Activated CD4-positive, alpha-beta T cell treated with anti-CD3 and anti-CD28 coated beads, Interleukin-2, amount 50 U/mL, for 4 hours (primary cell): ENCODE measurements at regions not wholly inside any gene's neighbourhood (a gene's known extent, or its start where the extent isn't known, plus 50 kb on each side); places are given as distances from the start of the nearest gene placed in this dataset.
"Not testable (repeated sequence)": the region's sequence is repeated elsewhere in the genome, so short reads cannot be mapped to it uniquely, and the experiment has no call there.

Experiments used
- DNase-seq, 2 experiments: peaks; one replicate each; pipeline ENCODE4 v3.0.0-alpha.2; 2020

DNA sequence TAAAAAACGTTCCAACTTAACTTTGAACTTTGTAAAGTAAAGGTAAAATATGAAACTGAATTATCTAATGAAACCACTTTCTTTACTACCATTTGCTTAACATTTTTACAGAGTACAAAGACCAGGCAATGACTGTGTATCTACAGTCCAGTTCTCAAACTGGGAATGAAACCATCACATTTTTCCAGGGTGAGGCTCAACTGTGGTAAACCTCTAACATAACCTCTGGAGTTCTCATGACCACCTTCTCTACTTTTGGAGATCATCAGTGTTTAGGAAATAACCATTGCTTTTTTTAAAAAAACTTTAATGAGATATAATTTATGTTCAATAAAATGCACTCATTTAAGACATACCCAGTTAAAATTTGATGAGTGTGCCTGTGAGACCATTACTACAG, 223.5 kb downstream of the RNF152 start:
- DNase-seq, result no peak

DNA sequence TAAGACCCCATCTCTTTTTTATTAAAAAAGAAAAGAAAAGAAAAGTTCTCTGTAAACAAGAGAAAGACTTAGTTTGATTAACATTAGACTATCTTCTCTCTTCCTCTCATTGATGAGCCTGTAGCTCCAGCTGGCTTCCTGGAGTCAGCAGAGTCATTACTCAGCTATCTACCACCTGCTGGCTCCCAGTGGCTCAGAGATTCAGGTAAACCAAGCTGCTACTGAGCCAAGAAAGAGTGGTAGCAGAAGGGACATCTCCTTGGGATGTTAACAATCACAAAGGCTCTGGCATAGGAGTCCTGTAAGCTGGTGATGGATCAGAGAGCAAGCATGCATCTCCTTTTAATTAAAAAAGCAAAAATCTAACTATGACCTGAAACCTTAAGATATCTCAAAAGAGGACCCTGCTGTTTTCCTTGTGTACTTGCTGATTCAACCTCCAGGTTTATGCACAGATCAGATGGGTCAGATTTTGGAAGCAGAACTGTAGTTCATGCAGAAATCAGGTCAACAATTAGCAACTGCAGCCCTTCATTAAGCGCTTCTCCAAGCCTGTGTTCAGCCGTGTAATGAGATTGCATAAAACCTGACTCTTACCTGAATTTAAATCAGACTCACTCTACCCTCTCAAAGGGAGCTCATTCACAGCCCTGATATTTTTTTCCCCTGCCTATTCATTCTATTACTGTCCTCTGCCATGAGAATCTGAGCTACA, 225.8 kb downstream of the RNF152 start:
- DNase-seq, result no peak

DNA sequence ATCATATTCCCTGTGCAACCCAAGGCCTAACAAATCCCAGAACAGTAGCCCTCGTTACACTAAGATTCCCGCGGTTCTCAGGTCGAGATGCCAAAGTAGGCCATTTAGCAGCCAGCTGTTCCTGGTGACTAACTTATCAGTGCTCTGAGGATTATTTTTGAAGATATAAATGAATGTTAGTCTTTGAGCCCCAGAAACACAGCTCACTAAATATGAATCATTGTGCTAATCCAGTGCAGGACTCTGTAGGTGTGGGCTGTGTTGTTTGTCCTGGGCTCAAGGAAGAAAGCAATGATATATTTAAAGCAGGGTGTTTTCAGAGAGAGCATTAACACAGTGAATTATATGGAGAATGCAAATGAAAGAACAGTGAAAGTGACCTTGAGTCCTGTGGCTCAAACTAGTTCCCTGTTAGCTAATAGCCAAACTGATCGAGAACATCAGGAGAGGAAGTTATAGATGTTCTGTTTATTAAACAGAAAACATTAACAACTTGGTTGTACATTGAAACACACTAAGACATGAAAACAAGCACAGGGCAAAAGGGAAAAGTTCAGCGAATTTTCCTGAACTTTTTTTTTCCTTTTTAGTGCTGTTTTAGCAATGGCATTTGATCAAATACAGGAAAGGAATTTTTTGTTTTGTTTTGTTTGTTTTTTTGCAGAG, 228.3 kb downstream of the RNF152 start:
- no peak for DNase-seq

DNA sequence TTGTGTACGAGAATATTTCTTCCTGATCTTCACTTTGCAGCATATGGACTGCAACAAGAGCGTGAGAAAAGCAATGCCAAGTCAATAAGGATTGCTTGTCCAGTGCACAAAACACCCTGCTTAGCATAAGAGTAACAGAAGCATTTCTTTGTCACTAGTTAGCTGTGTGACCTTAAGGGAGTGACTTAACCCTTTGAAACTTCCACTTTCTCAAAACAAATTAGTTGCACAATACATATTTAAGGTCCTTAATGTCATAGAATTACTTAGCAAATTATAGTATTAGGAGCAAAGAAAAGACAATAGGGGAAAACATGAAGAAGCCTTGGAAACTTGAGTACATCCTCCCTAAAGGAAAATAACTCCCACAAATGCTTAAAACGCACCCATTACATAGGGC, 230.1 kb downstream of the RNF152 start:
- DNase-seq, result no peak

DNA sequence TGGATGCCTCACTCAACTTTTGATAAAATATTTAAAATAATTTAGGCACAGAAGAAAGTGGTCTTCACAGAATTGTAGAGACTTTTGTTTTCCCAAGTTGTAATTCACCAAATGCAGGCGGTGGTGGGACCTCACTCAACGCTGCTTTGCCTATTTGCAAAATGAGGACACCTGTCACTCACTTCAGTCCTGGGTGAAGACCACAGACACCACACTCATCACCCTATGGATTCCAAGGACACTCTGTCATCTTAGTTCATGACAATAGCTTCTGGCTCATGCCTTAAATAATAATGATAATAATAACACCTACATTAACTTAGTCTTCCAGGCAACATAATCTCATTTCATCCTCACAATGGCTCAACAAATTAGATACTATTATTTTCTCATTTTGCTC, 234.4 kb downstream of the RNF152 start:
- no peak for DNase-seq

DNA sequence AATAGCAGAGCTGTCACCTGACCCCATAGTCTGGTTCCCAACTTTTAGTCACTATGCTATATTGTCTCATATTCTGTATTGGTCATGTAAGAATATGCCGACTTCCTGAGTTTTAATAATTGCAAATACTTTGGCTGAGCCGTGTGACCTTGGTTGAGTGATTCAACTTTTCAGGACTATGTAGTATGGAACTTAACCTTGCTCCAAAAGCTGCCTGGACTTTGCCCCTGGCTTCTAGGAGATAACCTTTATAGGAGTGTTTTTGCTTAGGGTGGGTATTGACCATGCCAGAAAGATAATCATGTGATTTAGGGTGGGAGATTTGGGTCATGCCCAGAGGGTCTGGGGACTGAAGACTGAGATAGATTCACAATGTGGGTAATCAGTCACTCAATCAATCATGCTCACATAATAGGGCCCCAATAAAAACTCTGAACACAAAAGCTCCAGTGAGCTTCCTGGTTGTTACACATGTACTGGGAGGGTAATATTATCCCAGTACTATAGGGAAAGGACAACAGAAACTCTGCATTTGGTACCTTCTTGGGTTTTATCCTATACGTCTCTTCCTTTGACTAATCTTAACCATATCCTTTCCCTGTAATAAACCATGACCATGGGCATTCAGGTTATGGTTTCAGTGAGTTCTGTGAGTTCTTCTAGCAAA, 235.6 kb downstream of the RNF152 start:
- no peak for DNase-seq

DNA sequence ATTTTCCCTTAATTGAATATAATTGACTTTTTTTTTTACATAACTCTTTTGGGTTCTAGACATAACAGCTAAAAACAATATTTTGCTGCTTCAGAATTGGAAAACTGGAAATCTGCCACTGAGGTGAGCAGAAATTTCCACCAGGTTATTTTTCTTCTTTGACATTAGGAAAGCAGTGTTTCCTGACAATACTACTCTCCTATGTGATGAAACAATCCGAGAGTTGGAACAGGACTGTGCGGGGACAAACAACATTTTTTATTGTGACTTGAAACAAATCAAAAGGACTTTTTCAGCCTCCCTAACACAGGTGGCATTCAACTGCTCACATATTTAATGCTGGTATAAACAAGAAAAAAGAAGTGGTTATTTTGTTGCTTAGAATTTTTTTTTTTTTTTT, 237.2 kb downstream of the RNF152 start:
- no peak for DNase-seq

DNA sequence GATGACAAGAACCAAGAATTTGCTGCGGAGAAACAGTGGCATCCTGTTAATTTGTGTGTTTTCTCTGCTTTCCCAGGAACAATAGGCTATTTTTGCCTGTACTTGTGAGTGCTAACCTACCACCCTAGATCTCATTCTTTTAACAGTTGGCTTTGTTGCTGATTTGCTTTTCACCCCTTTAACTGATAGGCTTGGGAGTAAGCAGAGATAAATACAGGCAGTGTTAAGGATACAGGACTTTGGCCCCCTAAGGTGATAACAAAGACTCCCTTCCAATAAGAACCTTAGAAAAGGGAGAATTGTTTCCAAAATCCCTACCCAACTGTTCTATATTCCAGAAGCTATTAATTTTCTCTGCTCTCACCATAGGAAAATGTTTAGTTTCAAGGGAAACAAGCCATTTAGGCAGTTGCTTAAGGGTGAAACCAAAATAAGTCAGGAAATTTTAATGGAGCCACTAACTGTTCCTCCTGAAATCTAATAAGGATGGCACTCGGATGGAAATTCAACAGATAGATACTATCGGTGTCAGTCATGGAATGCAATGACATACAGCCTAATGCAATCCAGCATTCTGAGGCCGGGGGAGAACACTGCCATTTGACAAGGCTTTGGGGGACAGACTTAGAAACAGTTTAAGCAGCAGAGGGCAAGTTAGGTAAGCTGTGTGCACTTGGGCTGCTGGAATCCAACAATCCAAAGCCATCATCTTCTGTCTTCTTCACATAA, 238.8 kb downstream of the RNF152 start:
- DNase-seq, result no peak

DNA sequence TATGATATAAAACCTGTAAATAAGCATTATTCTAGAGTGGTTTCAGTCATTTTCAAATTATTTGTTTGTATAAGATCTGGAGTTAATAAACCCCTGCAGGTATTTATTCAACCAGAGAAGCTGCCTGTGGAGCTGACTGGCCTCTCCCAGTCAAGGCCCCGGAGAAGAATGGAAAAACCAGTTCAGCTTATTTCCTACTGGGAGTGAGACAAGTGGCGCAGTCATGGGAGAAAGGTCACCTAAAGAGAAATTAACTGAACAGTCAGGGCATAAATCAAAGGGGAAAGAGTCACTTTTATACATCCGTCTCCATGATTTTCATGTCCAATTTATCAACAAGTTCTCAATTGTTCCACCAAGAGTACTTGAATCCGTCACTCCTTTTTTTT, 240.9 kb downstream of the RNF152 start:
- no peak for DNase-seq

DNA sequence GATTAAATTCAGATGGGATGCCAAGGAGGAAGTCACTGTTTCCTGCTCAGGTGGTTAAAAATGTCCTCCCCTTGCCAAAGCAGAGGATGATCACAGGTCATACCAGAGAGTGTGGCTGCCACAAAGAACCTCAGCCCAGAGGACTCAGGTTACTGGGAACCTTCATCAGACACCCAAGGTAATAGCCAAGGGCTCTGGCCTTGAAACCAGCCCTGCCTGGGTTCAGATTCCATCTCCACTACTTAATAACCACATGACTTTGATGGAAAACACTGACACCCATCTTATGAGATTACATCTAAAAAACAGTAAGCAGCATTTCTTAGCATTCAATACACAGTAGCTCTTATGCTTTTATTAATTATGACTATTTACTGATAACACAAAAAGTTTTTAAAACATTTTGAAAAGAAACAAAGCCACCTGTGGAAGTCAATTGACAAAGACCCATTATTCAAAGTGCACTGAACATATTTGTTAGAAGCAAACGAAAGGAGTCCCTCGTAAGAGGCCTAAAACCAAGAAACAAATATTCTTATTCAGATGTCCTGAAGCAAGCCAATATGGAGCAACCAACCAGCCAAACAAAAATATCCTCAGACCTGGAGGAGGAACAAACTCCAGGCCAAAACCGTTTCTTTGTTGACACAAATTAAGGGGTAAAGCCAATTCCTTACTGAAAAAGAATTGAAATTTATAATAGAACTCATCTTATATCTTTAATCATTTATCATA, 241.5 kb downstream of the RNF152 start:
- no peak for DNase-seq

DNA sequence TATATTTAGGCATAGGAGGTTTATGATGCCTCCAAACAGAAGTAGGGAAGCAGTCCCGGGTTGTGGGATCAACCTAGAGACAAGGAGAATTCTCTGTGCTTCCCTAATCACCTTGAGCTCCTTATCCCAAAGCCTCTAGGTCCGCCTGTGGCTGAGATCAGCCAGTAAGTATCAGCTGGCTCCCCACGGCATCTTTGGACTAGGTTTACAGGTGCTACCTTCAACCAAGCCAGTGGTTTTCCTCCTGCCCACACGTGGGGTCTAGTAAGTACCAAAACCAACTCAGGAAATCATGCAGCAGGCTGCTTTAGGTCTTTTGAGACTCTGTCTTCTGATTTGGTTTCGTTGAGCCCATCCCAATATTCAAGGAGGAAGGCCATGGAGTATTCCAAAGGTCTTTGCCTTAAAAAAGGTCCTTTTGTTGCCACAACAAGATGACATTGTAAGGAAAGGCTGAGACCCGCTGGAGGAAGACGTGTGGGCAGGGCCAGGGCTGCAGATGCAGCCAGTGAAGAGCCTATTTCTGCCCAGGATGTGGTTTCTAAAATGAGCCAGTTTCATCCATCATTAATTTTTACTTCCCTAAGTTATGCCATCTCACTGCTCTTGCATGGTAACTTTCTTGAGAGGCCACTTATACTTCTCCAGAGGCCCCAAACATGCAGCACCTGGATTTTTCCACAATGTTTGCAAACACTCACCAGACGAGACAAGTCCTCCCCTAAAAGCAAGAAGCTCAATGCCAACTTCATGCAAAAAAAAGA, 248.7 kb downstream of the RNF152 start:
- no peak for DNase-seq

DNA sequence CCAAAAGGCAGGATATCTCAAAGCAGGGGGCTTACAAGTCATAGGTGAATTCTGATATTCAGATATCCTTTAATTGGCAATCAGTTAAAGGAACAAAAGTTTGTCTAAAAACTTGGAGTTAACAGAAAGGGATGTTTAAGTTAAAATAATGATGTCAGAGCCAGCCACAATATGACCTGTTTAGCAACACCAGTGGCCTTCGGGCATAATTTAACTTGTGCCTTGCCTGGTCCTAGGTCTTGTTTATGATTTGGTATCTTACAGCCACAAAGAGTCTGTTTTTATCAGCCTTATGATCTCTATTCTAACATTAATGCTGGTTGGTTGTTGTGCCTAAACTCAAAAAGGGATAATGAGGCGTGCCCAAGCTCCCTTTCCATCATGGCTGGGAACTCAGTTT, 252.9 kb downstream of the RNF152 start:
- DNase-seq, result no peak

DNA sequence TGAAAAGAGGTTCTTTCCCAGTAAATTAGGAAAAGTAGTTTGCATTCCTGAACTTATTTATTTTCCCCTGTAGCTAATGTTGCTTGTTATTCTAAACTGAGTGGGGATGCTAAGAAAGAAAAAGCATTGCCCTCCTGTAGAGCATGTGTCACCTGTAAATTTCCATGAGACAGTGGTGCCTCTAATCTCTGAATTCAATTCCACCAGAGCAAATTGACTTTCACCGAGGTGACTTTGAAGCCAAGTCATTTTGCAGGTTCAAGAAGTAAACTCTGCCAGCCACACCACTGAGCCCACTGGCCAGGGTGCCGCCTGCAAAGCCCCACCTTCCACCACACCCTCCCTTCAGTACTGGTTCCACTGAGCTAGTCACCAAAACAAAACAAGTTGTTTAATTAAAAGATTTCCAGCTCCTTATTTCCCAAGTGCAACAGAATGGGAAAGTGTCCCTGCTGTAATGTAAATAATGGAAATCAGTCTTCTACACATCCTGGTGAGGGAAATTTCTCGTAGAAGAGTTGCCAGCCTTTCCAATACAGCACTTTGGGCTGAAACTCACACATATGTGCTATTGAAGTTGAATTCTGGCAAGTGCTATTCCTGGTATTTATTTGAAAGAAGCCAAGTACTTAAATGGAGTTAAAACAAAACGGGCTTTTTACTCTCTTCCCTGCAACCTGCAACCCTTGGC, 254.8 kb downstream of the RNF152 start:
- no peak for DNase-seq

DNA sequence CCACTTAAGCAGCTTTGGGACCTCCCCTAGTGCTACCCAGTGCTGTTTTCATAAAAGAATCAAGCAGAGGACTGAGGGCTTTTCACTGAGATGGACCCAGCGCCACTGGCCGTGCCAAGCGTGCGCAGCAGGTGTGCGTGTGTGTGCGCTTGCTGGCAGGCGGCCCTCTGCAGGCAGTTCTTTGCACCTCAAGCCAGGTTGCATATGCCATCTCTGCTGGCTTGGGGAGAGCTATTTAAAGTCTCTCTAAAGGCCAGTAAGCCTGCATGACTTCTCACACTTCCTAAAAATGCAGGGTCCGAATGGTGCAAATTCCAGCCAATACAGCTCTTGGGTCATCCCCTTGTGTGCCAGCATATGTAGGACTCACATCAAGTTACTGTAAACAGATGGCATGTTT, 255.5 kb downstream of the RNF152 start:
- no peak for DNase-seq

DNA sequence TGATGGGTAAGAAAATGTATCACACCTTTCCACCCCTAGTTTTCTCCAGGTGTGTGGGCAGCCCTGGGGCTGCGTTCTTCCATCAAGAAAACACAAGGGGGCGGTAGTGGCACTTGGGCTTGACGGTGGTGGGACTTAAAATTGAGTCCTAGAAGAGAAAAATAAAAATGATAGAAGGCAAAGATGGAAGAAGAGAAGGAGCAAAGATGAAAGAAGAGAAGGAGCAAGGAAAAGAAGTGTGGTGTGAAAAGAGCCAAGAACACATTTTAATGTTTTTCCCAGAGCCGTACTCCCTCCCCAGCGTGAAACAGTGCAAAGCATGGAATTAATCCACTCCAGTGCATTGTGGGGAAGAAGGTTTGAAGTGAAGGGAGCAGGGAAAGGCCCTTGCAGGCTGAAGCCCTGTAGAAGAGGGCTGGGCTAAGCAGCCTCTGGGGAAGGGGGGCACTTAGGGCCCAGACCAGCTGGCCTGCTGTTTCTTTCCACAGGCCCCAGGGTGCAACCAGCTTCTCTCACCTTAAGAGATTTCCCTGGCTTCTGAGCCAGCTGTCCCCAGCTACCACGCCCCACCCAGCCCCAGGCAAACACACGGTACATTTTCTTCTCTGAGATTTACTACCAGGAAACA, 256.8 kb downstream of the RNF152 start:
- peak; percentile 5 to 12 for DNase-seq

DNA sequence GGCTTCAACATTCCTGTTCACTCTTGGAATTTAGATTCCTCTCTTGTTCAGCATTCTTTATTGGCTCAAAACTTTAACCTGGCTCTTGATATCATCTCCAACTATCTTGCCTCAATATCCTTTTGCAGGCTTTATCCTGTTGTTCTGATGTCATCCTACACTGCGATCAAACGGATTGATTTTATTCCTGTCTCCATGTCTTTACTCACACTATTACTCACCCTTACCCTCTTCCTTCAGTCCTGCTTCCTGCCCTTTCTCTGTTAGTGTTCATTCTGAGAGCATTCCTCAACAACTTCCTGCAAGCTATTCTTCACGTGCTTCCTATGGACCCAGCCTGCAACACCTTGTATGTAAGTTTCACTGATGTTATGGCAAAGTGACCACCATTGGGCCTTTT, 264.7 kb downstream of the RNF152 start:
- no peak for DNase-seq

DNA sequence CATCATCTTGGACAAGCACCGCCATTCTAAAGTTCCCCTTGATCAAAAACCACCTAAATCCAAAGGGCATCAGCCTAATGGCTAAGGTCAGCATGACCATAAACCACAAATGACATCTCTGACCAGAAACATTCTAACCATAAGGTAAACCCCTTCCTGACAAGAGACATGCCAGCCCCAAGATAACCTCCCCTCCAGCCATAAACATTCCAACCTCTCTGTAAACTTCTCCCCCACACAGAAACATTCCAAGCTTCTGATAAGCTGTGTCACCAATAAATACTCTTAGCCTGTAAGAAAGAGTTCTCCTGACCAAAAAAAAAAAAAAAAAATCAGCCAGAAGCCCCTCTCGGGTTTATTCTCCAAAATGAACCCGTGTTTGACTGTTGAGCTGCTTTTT, 268.2 kb downstream of the RNF152 start:
- not testable (repeated sequence) for DNase-seq

DNA sequence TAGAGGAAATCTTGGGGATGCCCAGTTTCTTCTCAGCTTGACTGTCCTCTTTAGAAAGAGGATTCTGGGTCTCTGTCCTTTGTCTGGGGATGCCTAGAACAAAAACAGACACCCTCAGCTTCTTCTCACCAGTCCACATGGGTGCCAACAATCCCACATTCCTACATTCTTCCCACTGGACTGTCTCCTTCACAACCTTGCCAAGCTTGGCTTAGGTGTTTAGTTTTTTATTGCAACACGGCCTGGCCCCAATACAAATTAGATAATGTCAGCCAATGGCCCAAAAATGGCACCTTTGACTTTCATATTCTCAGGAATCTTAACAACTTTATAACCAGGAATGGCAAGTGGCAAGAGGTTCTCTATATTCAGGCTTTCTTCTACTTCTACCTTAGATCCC, 273.0 kb downstream of the RNF152 start:
- no peak for DNase-seq

DNA sequence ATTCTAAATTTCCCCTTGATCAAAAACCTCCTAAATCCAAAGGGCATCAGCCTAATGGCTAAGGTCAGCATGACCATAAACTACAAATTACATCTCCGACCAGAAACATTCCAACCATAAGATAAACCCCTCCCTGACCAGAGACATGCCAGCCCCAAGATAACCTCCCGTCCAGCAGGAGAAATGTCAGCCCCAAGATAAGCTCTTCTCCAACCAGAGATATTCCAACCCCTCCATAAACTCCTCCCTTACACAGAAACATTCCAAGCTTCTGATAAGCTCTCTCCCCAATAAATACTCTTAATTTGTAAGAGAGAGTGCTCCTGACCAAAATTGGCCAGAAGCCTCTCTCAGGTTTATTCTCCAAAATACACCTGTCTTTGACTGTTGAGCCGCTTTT, 274.0 kb downstream of the RNF152 start:
- DNase-seq, result no peak

DNA sequence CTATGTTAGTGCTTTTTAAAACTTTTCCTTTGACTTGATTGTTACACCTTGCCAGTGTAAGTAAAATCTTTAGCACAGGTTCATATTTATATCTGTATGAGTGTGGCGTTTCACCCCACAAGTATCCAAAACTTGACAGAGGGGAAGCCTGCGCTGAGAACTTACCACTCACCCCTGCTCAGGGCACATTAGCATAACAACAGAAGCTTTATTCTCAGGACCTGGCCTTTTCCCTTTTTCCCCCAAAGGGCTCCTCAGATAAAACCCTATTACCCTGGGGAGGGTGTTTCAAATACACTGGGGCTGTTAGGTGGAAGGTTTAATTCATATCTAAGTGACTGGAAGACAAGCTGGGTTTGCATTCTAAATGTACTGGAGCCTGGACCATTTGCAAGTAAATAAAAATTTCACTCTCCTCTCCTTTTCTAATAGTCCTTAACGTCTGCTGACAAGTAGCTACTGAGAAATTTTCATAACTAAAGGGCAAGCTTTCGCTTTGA, 276.6 kb downstream of the RNF152 start:
- no peak for DNase-seq

DNA sequence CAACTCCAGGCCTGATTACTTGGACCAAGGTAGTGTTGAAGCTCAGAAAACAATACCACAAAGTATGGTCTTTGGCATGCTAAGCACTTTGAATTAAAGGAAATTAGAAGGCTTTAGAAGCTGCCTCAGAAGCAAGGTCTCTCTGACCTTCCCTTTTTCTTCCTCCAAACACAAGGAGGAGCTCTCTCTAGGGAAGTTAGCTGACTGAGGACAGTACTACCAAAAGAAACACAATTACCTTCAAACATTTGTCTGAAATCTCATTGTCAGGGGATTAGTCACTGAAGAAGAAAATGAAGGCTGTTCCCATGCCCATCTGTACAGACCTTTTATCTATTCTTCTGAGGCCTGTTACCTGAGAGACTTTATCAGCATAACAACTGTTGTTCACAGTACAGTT, 279.3 kb downstream of the CDH20 start:
- DNase-seq, result no peak
